ENCODE measurements at regions not wholly inside any gene's neighbourhood (a gene's known extent, or its start where the extent isn't known, plus 50 kb on each side); places are given as distances from the start of the nearest gene placed in this dataset.

GRCh38 chr6:5906340-5906670 is 100.4 kb downstream of the NRN1 start:
- TF ChIP-seq, protein P1, sequence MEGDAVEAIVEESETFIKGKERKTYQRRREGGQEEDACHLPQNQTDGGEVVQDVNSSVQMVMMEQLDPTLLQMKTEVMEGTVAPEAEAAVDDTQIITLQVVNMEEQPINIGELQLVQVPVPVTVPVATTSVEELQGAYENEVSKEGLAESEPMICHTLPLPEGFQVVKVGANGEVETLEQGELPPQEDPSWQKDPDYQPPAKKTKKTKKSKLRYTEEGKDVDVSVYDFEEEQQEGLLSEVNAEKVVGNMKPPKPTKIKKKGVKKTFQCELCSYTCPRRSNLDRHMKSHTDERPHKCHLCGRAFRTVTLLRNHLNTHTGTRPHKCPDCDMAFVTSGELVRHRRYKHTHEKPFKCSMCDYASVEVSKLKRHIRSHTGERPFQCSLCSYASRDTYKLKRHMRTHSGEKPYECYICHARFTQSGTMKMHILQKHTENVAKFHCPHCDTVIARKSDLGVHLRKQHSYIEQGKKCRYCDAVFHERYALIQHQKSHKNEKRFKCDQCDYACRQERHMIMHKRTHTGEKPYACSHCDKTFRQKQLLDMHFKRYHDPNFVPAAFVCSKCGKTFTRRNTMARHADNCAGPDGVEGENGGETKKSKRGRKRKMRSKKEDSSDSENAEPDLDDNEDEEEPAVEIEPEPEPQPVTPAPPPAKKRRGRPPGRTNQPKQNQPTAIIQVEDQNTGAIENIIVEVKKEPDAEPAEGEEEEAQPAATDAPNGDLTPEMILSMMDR (IDR thresholded peaks at IDR 0.05), result no peak
- TF ChIP-seq POLR2A (IDR thresholded peaks at IDR 0.05), result no peak
